Mucosa of stomach (tissue), 1 donor: ENCODE measurements at regions not wholly inside any gene's neighbourhood (a gene's known extent, or its start where the extent isn't known, plus 50 kb on each side); places are given as distances from the start of the nearest gene placed in this dataset.
"Not testable (repeated sequence)": the region's sequence is repeated elsewhere in the genome, so short reads cannot be mapped to it uniquely, and the experiment has no call there.

Experiments used
- H3K27me3 ChIP-seq: one replicate; pipeline ENCODE4 v1.7.0; 2013; ENCODE audit warnings: mild to moderate bottlenecking, low read length; ENCODE audit not compliant: control insufficient read depth, insufficient read depth
- H3K36me3 ChIP-seq: one replicate; pipeline ENCODE4 v1.7.0; 2013; ENCODE audit warnings: low read length; ENCODE audit not compliant: control insufficient read depth, insufficient read depth
- H3K4me1 ChIP-seq: one replicate; pipeline ENCODE4 v1.7.0; 2013; ENCODE audit warnings: mild to moderate bottlenecking, low read length; ENCODE audit not compliant: control insufficient read depth, insufficient read depth
- H3K4me3 ChIP-seq: one replicate; pipeline ENCODE4 v1.7.0; 2013; ENCODE audit warnings: low read length
- H3K9ac ChIP-seq: one replicate; pipeline ENCODE4 v1.7.0; 2013; ENCODE audit warnings: mild to moderate bottlenecking, low read length, moderate library complexity
- H3K9me3 ChIP-seq: one replicate; pipeline ENCODE4 v1.7.0; 2013; ENCODE audit warnings: mild to moderate bottlenecking, low read length, moderate library complexity; ENCODE audit not compliant: control insufficient read depth
- donor health status: Pancreatic carcinoma.

- Histone ChIP-seq H3K36me3 (no peaks in the 10 kb centered on the region), H3K4me3 (no peak overlapping the region), H3K9ac (no peak overlapping the region), H3K9me3 (no peaks in the 10 kb centered on the region), H3K4me1 (no peaks in the 10 kb centered on the region), H3K27me3 (no peaks in the 10 kb centered on the region)
Measured at GRCh38 chr1:166721145-166721544, 118.1 kb upstream of the POGK start.

- no peaks in the 10 kb centered on the region for H3K4me1 ChIP-seq
- H3K27me3 ChIP-seq = no peaks in the 10 kb centered on the region
- no peaks in the 10 kb centered on the region for H3K9me3 ChIP-seq
- no peak overlapping the region for H3K9ac ChIP-seq
- H3K4me3 ChIP-seq = no peak overlapping the region
- no peaks in the 10 kb centered on the region for H3K36me3 ChIP-seq
Measured at GRCh38 chr1:166730299-166730888, 108.9 kb upstream of the POGK start.

- Histone ChIP-seq H3K9me3 (no peaks in the 10 kb centered on the region), H3K27me3 (no peaks in the 10 kb centered on the region), H3K36me3 (no peaks in the 10 kb centered on the region), H3K4me1 (no peaks in the 10 kb centered on the region), H3K9ac (no peak overlapping the region), H3K4me3 (no peak overlapping the region)
Measured at GRCh38 chr1:166738140-166738539, 101.1 kb upstream of the POGK start.

- no peak overlapping the region for H3K4me3 ChIP-seq
- H3K9me3 ChIP-seq = no peaks in the 10 kb centered on the region
- no peaks in the 10 kb centered on the region for H3K36me3 ChIP-seq
- H3K4me1 ChIP-seq = no peaks in the 10 kb centered on the region
- H3K27me3 ChIP-seq = no peaks in the 10 kb centered on the region
- H3K9ac ChIP-seq = no peak overlapping the region
Measured at GRCh38 chr1:166738873-166739272, 100.4 kb upstream of the POGK start.

- H3K4me3 ChIP-seq = no peak overlapping the region
- no peak overlapping the region for H3K9ac ChIP-seq
- no peaks in the 10 kb centered on the region for H3K4me1 ChIP-seq
- H3K36me3 ChIP-seq = no peaks in the 10 kb centered on the region
- H3K9me3 ChIP-seq = no peaks in the 10 kb centered on the region
- no peaks in the 10 kb centered on the region for H3K27me3 ChIP-seq
Measured at GRCh38 chr1:166740668-166741276, 98.5 kb upstream of the POGK start.

- Histone ChIP-seq H3K36me3 (no peaks in the 10 kb centered on the region), H3K9ac (no peak overlapping the region), H3K4me3 (no peak overlapping the region), H3K4me1 (no peaks in the 10 kb centered on the region), H3K27me3 (no peaks in the 10 kb centered on the region), H3K9me3 (no peaks in the 10 kb centered on the region)
Measured at GRCh38 chr1:166763318-166763717, 76.0 kb upstream of the POGK start.

- Histone ChIP-seq H3K27me3 (no peaks in the 10 kb centered on the region), H3K4me3 (no peak overlapping the region), H3K4me1 (no peaks in the 10 kb centered on the region), H3K9ac (no peak overlapping the region), H3K9me3 (no peaks in the 10 kb centered on the region), H3K36me3 (no peaks in the 10 kb centered on the region)
Measured at GRCh38 chr1:166766942-166767341, 72.3 kb upstream of the POGK start.

- H3K9me3 ChIP-seq, H3K4me1 ChIP-seq, H3K36me3 ChIP-seq, H3K9ac ChIP-seq, H3K27me3 ChIP-seq, H3K4me3 ChIP-seq: not testable (repeated sequence)
Measured at GRCh38 chr1:166784646-166785045, 54.6 kb upstream of the POGK start.

- no peak overlapping the region for H3K4me3 ChIP-seq
- H3K9ac ChIP-seq = no peak overlapping the region
- H3K36me3 ChIP-seq = no peaks in the 10 kb centered on the region
- H3K4me1 ChIP-seq = no peaks in the 10 kb centered on the region
- H3K27me3 ChIP-seq = no peaks in the 10 kb centered on the region
- H3K9me3 ChIP-seq = no peaks in the 10 kb centered on the region
Measured at GRCh38 chr1:166785987-166786386, 53.3 kb upstream of the POGK start.

GRCh38 chr1:166789286-166789685, 50.0 kb upstream of the POGK start:
- Histone ChIP-seq H3K4me1 (no peaks in the 10 kb centered on the region), H3K27me3 (no peaks in the 10 kb centered on the region), H3K9ac (no peak overlapping the region), H3K4me3 (no peak overlapping the region), H3K36me3 (no peaks in the 10 kb centered on the region), H3K9me3 (no peaks in the 10 kb centered on the region)
